Osteoblast (primary cell): ENCODE measurements at regions not wholly inside any gene's neighbourhood (a gene's known extent, or its start where the extent isn't known, plus 50 kb on each side); places are given as distances from the start of the nearest gene placed in this dataset.

Experiments
- DNase-seq: peaks from one replicate; pipeline ENCODE4 v3.0.0; 2011; ENCODE audit warnings: low spot score, mixed read lengths; ENCODE audit not compliant: insufficient read length; ENCODE audit errors: missing footprints
- H2AFZ ChIP-seq: 2 replicates; pipeline ENCODE4 v1.6.0; 2011; ENCODE audit warnings: mild to moderate bottlenecking, low read length
- H3K27ac ChIP-seq: 2 replicates; pipeline ENCODE4 v1.5.1; 2011; ENCODE audit warnings: mild to moderate bottlenecking, low read depth, low read length, moderate library complexity
- H3K27me3 ChIP-seq: 2 replicates; pipeline ENCODE4 v1.6.0; 2012; ENCODE audit warnings: mild to moderate bottlenecking, control low read depth, inconsistent platforms, low read length, moderate library complexity; ENCODE audit not compliant: insufficient read depth
- H3K36me3 ChIP-seq: 2 replicates; pipeline ENCODE4 v1.5.1; 2011; ENCODE audit warnings: mild to moderate bottlenecking, low read length, control low read depth, moderate library complexity; ENCODE audit not compliant: insufficient read depth
- H3K4me1 ChIP-seq: 2 replicates; pipeline ENCODE4 v1.5.1; 2011; ENCODE audit warnings: mild to moderate bottlenecking, low read length, control low read depth, moderate library complexity; ENCODE audit not compliant: insufficient read depth
- H3K4me2 ChIP-seq: 2 replicates; pipeline ENCODE4 v1.6.0; 2011; ENCODE audit warnings: mild to moderate bottlenecking, low read length; ENCODE audit not compliant: insufficient read depth
- H3K4me3 ChIP-seq: fragments of 200-600 bp; sonication (generic); 3 replicates; pipeline ENCODE4 v1.5.1; 2012; ENCODE audit warnings: mild to moderate bottlenecking, low read length, inconsistent platforms; ENCODE audit not compliant: insufficient read depth
- H3K79me2 ChIP-seq: 2 replicates; pipeline ENCODE4 v1.6.0; 2012; ENCODE audit warnings: mild to moderate bottlenecking, low read length, control low read depth, inconsistent platforms; ENCODE audit not compliant: insufficient read depth
- H3K9me3 ChIP-seq: 2 replicates; pipeline ENCODE4 v1.5.1; 2011; ENCODE audit warnings: low read depth, low read length, control low read depth
- H4K20me1 ChIP-seq: 2 replicates; pipeline ENCODE4 v1.6.0; 2012; ENCODE audit warnings: mild to moderate bottlenecking, low read length, control low read depth; ENCODE audit not compliant: insufficient read depth
- CTCF ChIP-seq: IDR thresholded peaks from 2 replicates; pipeline ENCODE4 v1.5.1; 2011; ENCODE audit warnings: mild to moderate bottlenecking, low read depth, low read length, moderate library complexity; ENCODE audit errors: extremely low read depth

- H3K36me3 ChIP-seq: no peaks in the 10 kb centered on the region
- TF ChIP-seq CTCF: no peak
- no peak overlapping the region for H3K4me2 ChIP-seq
- no peaks in the 10 kb centered on the region for H3K79me2 ChIP-seq
- H3K27me3 ChIP-seq: no peaks in the 10 kb centered on the region
- peaks cover 26% of the 10 kb centered on the region for H3K4me1 ChIP-seq
- no peaks in the 10 kb centered on the region for H3K9me3 ChIP-seq
- no peaks in the 10 kb centered on the region for H4K20me1 ChIP-seq
- no peak for DNase-seq
- no peak overlapping the region for H3K27ac ChIP-seq
- H2AFZ ChIP-seq: no peak overlapping the region
- no peak overlapping the region for H3K4me3 ChIP-seq
Observed at GRCh38 chr7:54838175-54838910, 79.3 kb upstream of the SEC61G start.

- no peak overlapping the region for H3K27ac ChIP-seq
- H4K20me1 ChIP-seq: no peaks in the 10 kb centered on the region
- no peak overlapping the region for H3K4me3 ChIP-seq
- peak overlapping the region; percentile 39 for H3K4me2 ChIP-seq
- H2AFZ ChIP-seq: no peak overlapping the region
- H3K36me3 ChIP-seq: no peaks in the 10 kb centered on the region
- no peaks in the 10 kb centered on the region for H3K79me2 ChIP-seq
- peak; percentile 81 for TF ChIP-seq CTCF
- H3K4me1 ChIP-seq: peaks cover 26% of the 10 kb centered on the region
- H3K27me3 ChIP-seq: no peaks in the 10 kb centered on the region
- H3K9me3 ChIP-seq: no peaks in the 10 kb centered on the region
- DNase-seq: peak; percentile 95
Observed at GRCh38 chr7:54839575-54840213, 80.7 kb upstream of the SEC61G start.

GRCh38 chr7:54841772-54842697, 83.0 kb upstream of the SEC61G start:
- Histone ChIP-seq H3K27ac (peak overlapping the region; percentile 85), H3K9me3 (no peaks in the 10 kb centered on the region), H3K4me2 (peak overlapping the region; percentile 62), H3K4me1 (peaks cover 26% of the 10 kb centered on the region), H3K27me3 (no peaks in the 10 kb centered on the region), H4K20me1 (no peaks in the 10 kb centered on the region), H3K36me3 (no peaks in the 10 kb centered on the region), H3K4me3 (no peak overlapping the region), H3K79me2 (no peaks in the 10 kb centered on the region), H2AFZ (peak overlapping the region; percentile 62)
- DNase-seq: no peak
- TF ChIP-seq CTCF: peak; percentile 51
